Neural progenitor cell (in vitro differentiated cells): ENCODE measurements at regions not wholly inside any gene's neighbourhood (a gene's known extent, or its start where the extent isn't known, plus 50 kb on each side); places are given as distances from the start of the nearest gene placed in this dataset.

Experiments used
- EZH2 ChIP-seq: fragments of 200-600 bp; sonication (generic); IDR thresholded peaks from 2 replicates; pipeline ENCODE4 v1.6.1; 2017; ENCODE audit warnings: antibody characterized with exemption, mild to moderate bottlenecking, moderate library complexity
- TF ChIP-seq, protein P1 (sequence below): fragments of 200-600 bp; sonication (generic); IDR thresholded peaks from 2 replicates; pipeline ENCODE4 v1.5.1; 2017; ENCODE audit warnings: antibody characterized with exemption, mild to moderate bottlenecking

GRCh38 chr4:117574085-117574484 lies 460.2 kb upstream of the NDST3 start:
- TF ChIP-seq, protein P1, sequence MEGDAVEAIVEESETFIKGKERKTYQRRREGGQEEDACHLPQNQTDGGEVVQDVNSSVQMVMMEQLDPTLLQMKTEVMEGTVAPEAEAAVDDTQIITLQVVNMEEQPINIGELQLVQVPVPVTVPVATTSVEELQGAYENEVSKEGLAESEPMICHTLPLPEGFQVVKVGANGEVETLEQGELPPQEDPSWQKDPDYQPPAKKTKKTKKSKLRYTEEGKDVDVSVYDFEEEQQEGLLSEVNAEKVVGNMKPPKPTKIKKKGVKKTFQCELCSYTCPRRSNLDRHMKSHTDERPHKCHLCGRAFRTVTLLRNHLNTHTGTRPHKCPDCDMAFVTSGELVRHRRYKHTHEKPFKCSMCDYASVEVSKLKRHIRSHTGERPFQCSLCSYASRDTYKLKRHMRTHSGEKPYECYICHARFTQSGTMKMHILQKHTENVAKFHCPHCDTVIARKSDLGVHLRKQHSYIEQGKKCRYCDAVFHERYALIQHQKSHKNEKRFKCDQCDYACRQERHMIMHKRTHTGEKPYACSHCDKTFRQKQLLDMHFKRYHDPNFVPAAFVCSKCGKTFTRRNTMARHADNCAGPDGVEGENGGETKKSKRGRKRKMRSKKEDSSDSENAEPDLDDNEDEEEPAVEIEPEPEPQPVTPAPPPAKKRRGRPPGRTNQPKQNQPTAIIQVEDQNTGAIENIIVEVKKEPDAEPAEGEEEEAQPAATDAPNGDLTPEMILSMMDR: no peak
- no peak for TF ChIP-seq EZH2
